ENCODE measurements at regions not wholly inside any gene's neighbourhood (a gene's known extent, or its start where the extent isn't known, plus 50 kb on each side); places are given as distances from the start of the nearest gene placed in this dataset.

- dilution Hi-C loops (cut with MboI; ENCODE audit: extremely low pct_ligation_motif_present, low sequenced_read_pairs): no loop called here
- no peak for DNase-seq (ENCODE audit: low read depth, low spot score)
- no peak overlapping the region for H3K9ac ChIP-seq (ENCODE audit: control insufficient read depth, extremely low read depth, insufficient read depth, low read length)
- no peak for FAIRE-seq
- H3K4me3 ChIP-seq (ENCODE audit: control insufficient read depth in 2 of 3, extremely low read depth in 1 of 3, insufficient read depth in 2 of 3, low read depth in 1 of 3, low read length in 3 of 3): no peak overlapping the region
- H3K36me3 ChIP-seq (ENCODE audit: control insufficient read depth in 2 of 2, extremely low read depth in 1 of 2, insufficient read depth in 2 of 2, low read length in 2 of 2): no peaks in the 10 kb centered on the region
- H3K9me1 ChIP-seq (ENCODE audit: control insufficient read depth, extremely low read depth, insufficient read depth, low read length): no peaks in the 10 kb centered on the region
- TF ChIP-seq EZH2 (IDR thresholded peaks at IDR 0.05; ENCODE audit: low read length): no peak
- TF ChIP-seq CTCF (optimal IDR thresholded peaks at IDR 0.05 in 1 of 3, IDR thresholded peaks at IDR 0.05 in 1 of 3, conservative IDR thresholded peaks at IDR 0.05 in 1 of 3; ENCODE audit: extremely low read depth in 1 of 3, insufficient read depth in 2 of 3, low read length in 3 of 3): no peak
- H3K27ac ChIP-seq (ENCODE audit: control insufficient read depth, insufficient read depth, low read length): no peak overlapping the region
- no peaks in the 10 kb centered on the region for H4K20me1 ChIP-seq (ENCODE audit: control insufficient read depth, extremely low read depth, insufficient read depth, low read length)
- H3K9me3 ChIP-seq (ENCODE audit: control insufficient read depth, low read depth, low read length): no peaks in the 10 kb centered on the region
- no peaks in the 10 kb centered on the region for H3K4me1 ChIP-seq (ENCODE audit: control insufficient read depth, extremely low read depth, insufficient read depth, low read length)
- H2AFZ ChIP-seq (ENCODE audit: control insufficient read depth, low read length): no peak overlapping the region
- no peak overlapping the region for H3K4me2 ChIP-seq (ENCODE audit: control insufficient read depth, extremely low read depth, insufficient read depth, low read depth, low read length)
- H3K79me2 ChIP-seq (ENCODE audit: control insufficient read depth, insufficient read depth, low read length): no peaks in the 10 kb centered on the region
- no peaks in the 10 kb centered on the region for H3K27me3 ChIP-seq (ENCODE audit: control insufficient read depth, extremely low read depth, insufficient read depth, low read length)
Observed at GRCh38 chr13:60720590-60720989, 323.6 kb downstream of the TDRD3 start.

GRCh38 chr13:60716313-60716712, 319.3 kb downstream of the TDRD3 start:
- Histone ChIP-seq H3K9me3 (ENCODE audit: control insufficient read depth, low read depth, low read length) (no peaks in the 10 kb centered on the region), H3K4me1 (ENCODE audit: control insufficient read depth, extremely low read depth, insufficient read depth, low read length) (no peaks in the 10 kb centered on the region), H3K4me3 (ENCODE audit: control insufficient read depth in 2 of 3, extremely low read depth in 1 of 3, insufficient read depth in 2 of 3, low read depth in 1 of 3, low read length in 3 of 3) (no peak overlapping the region), H4K20me1 (ENCODE audit: control insufficient read depth, extremely low read depth, insufficient read depth, low read length) (no peaks in the 10 kb centered on the region), H2AFZ (ENCODE audit: control insufficient read depth, low read length) (no peak overlapping the region), H3K4me2 (ENCODE audit: control insufficient read depth, extremely low read depth, insufficient read depth, low read depth, low read length) (no peak overlapping the region), H3K27ac (ENCODE audit: control insufficient read depth, insufficient read depth, low read length) (no peak overlapping the region), H3K27me3 (ENCODE audit: control insufficient read depth, extremely low read depth, insufficient read depth, low read length) (no peaks in the 10 kb centered on the region), H3K9me1 (ENCODE audit: control insufficient read depth, extremely low read depth, insufficient read depth, low read length) (no peaks in the 10 kb centered on the region), H3K79me2 (ENCODE audit: control insufficient read depth, insufficient read depth, low read length) (no peaks in the 10 kb centered on the region), H3K36me3 (ENCODE audit: control insufficient read depth in 2 of 2, extremely low read depth in 1 of 2, insufficient read depth in 2 of 2, low read length in 2 of 2) (no peaks in the 10 kb centered on the region), H3K9ac (ENCODE audit: control insufficient read depth, extremely low read depth, insufficient read depth, low read length) (no peak overlapping the region)
- dilution Hi-C loops (cut with MboI; ENCODE audit: extremely low pct_ligation_motif_present, low sequenced_read_pairs): no loop called here
- FAIRE-seq: no peak
- no peak for DNase-seq (ENCODE audit: low read depth, low spot score)
- TF ChIP-seq EZH2 (IDR thresholded peaks at IDR 0.05; ENCODE audit: low read length) (no peak), CTCF (optimal IDR thresholded peaks at IDR 0.05 in 1 of 3, IDR thresholded peaks at IDR 0.05 in 1 of 3, conservative IDR thresholded peaks at IDR 0.05 in 1 of 3; ENCODE audit: extremely low read depth in 1 of 3, insufficient read depth in 2 of 3, low read length in 3 of 3) (no peak)
